ENCODE measurements at regions not wholly inside any gene's neighbourhood (a gene's known extent, or its start where the extent isn't known, plus 50 kb on each side); places are given as distances from the start of the nearest gene placed in this dataset.
"Not testable (repeated sequence)": the region's sequence is repeated elsewhere in the genome, so short reads cannot be mapped to it uniquely, and the experiment has no call there.

- no peak for DNase-seq
Measured at GRCh38 chr6:134665029-134665723, 284.7 kb downstream of the ALDH8A1 start.

GRCh38 chr6:134663800-134664535, 285.9 kb downstream of the ALDH8A1 start:
- no peak for DNase-seq

- DNase-seq: no peak
Measured at GRCh38 chr6:134663356-134663755, 286.5 kb downstream of the ALDH8A1 start.

- DNase-seq: no peak
Measured at GRCh38 chr6:134662077-134662700, 287.7 kb downstream of the ALDH8A1 start.

GRCh38 chr6:134659885-134660284, 290.0 kb downstream of the ALDH8A1 start:
- DNase-seq: not testable (repeated sequence)

GRCh38 chr6:134658596-134658995, 291.3 kb downstream of the ALDH8A1 start:
- no peak for DNase-seq

- DNase-seq: no peak
Measured at GRCh38 chr6:134657751-134658527, 292.0 kb downstream of the ALDH8A1 start.

GRCh38 chr6:134657343-134657742, 292.6 kb downstream of the ALDH8A1 start:
- no peak for DNase-seq

- DNase-seq: peak in 1 of 2 experiments; percentile 1
Measured at GRCh38 chr6:134654751-134655150, 295.1 kb downstream of the ALDH8A1 start.

GRCh38 chr6:134651519-134651918, 298.4 kb downstream of the ALDH8A1 start:
- no peak for DNase-seq

GRCh38 chr6:134647861-134648260, 302.0 kb downstream of the ALDH8A1 start:
- no peak for DNase-seq

GRCh38 chr6:134642819-134643218, 307.1 kb downstream of the ALDH8A1 start:
- DNase-seq: no peak

GRCh38 chr6:134642279-134642678, 307.6 kb downstream of the ALDH8A1 start:
- DNase-seq: no peak

GRCh38 chr6:134640975-134641429, 308.9 kb downstream of the ALDH8A1 start:
- DNase-seq: peak; percentile 77 to 84

GRCh38 chr6:134640229-134640628, 309.7 kb downstream of the ALDH8A1 start:
- no peak for DNase-seq

GRCh38 chr6:134637847-134638437, 312.0 kb downstream of the ALDH8A1 start:
- DNase-seq: no peak

GRCh38 chr6:134637282-134637681, 312.6 kb downstream of the ALDH8A1 start:
- DNase-seq: no peak

- no peak for DNase-seq
Measured at GRCh38 chr6:134636186-134636799, 313.6 kb downstream of the ALDH8A1 start.

- DNase-seq: peak; percentile 9 to 29
Measured at GRCh38 chr6:134634966-134635365, 314.9 kb downstream of the ALDH8A1 start.

GRCh38 chr6:134634466-134634865, 315.4 kb downstream of the ALDH8A1 start:
- no peak for DNase-seq

GRCh38 chr6:134632982-134633940, 315.3 kb upstream of the SGK1 start:
- peak; percentile 83 to 93 for DNase-seq

Data from Kasumi-1 (cell line).